Activated CD8-positive, alpha-beta memory T cell treated with anti-CD3 and anti-CD28 coated beads, Interleukin-2, amount 10 ng/mL, durations not matched to agents 7 days and 5 days (primary cell): ENCODE measurements at regions not wholly inside any gene's neighbourhood (a gene's known extent, or its start where the extent isn't known, plus 50 kb on each side); places are given as distances from the start of the nearest gene placed in this dataset.

Experiments
- ATAC-seq: fragments of 150-1000 bp; cut with Tn5 transposase; one replicate; pipeline ENCODE4 v1.10.0; 2021; ENCODE audit warnings: moderate library complexity
- CTCF ChIA-PET: fragments of 350-600 bp; sonication (Branson Sonifier 250); formaldehyde crosslinking; loops from one replicate; lab custom pipeline; 2021; ENCODE audit warnings: antibody characterized with exemption; lab: Charles Lee
- DNase-seq: peaks from one replicate; pipeline ENCODE4 v3.0.0-alpha.2; 2020
- H3K27ac Mint-ChIP-seq: one replicate; pipeline ENCODE4 v1.8.0; 2021; ENCODE audit warnings: mild to moderate bottlenecking, mixed read lengths
- H3K27me3 Mint-ChIP-seq: one replicate; pipeline ENCODE4 v1.8.0; 2021; ENCODE audit warnings: mixed read lengths
- H3K36me3 Mint-ChIP-seq: one replicate; pipeline ENCODE4 v1.8.0; 2021; ENCODE audit warnings: mild to moderate bottlenecking, mixed read lengths
- H3K4me1 Mint-ChIP-seq: one replicate; pipeline ENCODE4 v1.8.0; 2021; ENCODE audit warnings: mixed read lengths
- H3K4me3 Mint-ChIP-seq: one replicate; pipeline ENCODE4 v1.8.0; 2021; ENCODE audit warnings: mild to moderate bottlenecking, moderate library complexity, mixed read lengths
- H3K9me3 Mint-ChIP-seq: one replicate; pipeline ENCODE4 v1.8.0; 2022; ENCODE audit warnings: low read depth, mixed read lengths

- no peak overlapping the region for H3K4me3 Mint-ChIP-seq
- no peaks in the 10 kb centered on the region for H3K9me3 Mint-ChIP-seq
- H3K36me3 Mint-ChIP-seq = no peaks in the 10 kb centered on the region
- CTCF ChIA-PET = no interaction called here
- H3K4me1 Mint-ChIP-seq = no peaks in the 10 kb centered on the region
- ATAC-seq (no peak), DNase-seq (no peak)
- H3K27ac Mint-ChIP-seq = no peak overlapping the region
- no peaks in the 10 kb centered on the region for H3K27me3 Mint-ChIP-seq
Measured at GRCh38 chr22:47781427-47782111, 1019.1 kb downstream of the TBC1D22A start.

- no peak overlapping the region for H3K27ac Mint-ChIP-seq
- H3K4me3 Mint-ChIP-seq = no peak overlapping the region
- no peaks in the 10 kb centered on the region for H3K27me3 Mint-ChIP-seq
- no peaks in the 10 kb centered on the region for H3K4me1 Mint-ChIP-seq
- ATAC-seq = no peak
- no peaks in the 10 kb centered on the region for H3K9me3 Mint-ChIP-seq
- CTCF ChIA-PET = no interaction called here
- no peak for DNase-seq
- no peaks in the 10 kb centered on the region for H3K36me3 Mint-ChIP-seq
Measured at GRCh38 chr22:47781024-47781423, 1018.6 kb downstream of the TBC1D22A start.

GRCh38 chr22:47780281-47780875 lies 1017.9 kb downstream of the TBC1D22A start:
- Mint-ChIP-seq H3K4me1 (no peaks in the 10 kb centered on the region), H3K27ac (no peak overlapping the region), H3K9me3 (no peaks in the 10 kb centered on the region), H3K4me3 (no peak overlapping the region), H3K27me3 (no peaks in the 10 kb centered on the region), H3K36me3 (no peaks in the 10 kb centered on the region)
- ATAC-seq (no peak), DNase-seq (no peak)
- CTCF ChIA-PET = no interaction called here

GRCh38 chr22:47779474-47779873 lies 1017.0 kb downstream of the TBC1D22A start:
- Mint-ChIP-seq H3K27me3 (no peaks in the 10 kb centered on the region), H3K27ac (no peak overlapping the region), H3K4me1 (no peaks in the 10 kb centered on the region), H3K9me3 (no peaks in the 10 kb centered on the region), H3K36me3 (no peaks in the 10 kb centered on the region), H3K4me3 (no peak overlapping the region)
- CTCF ChIA-PET = no interaction called here
- ATAC-seq = no peak
- no peak for DNase-seq

GRCh38 chr22:47778160-47778658 lies 1015.8 kb downstream of the TBC1D22A start:
- no peak for ATAC-seq
- no peak for DNase-seq
- no peaks in the 10 kb centered on the region for H3K4me1 Mint-ChIP-seq
- H3K27me3 Mint-ChIP-seq = no peaks in the 10 kb centered on the region
- H3K9me3 Mint-ChIP-seq = no peaks in the 10 kb centered on the region
- CTCF ChIA-PET = no interaction called here
- no peak overlapping the region for H3K27ac Mint-ChIP-seq
- H3K4me3 Mint-ChIP-seq = no peak overlapping the region
- no peaks in the 10 kb centered on the region for H3K36me3 Mint-ChIP-seq

- H3K27me3 Mint-ChIP-seq = peaks cover 3% of the 10 kb centered on the region
- no peak overlapping the region for H3K27ac Mint-ChIP-seq
- H3K36me3 Mint-ChIP-seq = no peaks in the 10 kb centered on the region
- H3K4me1 Mint-ChIP-seq = no peaks in the 10 kb centered on the region
- DNase-seq = no peak
- CTCF ChIA-PET = no interaction called here
- H3K9me3 Mint-ChIP-seq = no peaks in the 10 kb centered on the region
- ATAC-seq = no peak
- no peak overlapping the region for H3K4me3 Mint-ChIP-seq
Measured at GRCh38 chr22:47777426-47777825, 1015.0 kb downstream of the TBC1D22A start.

GRCh38 chr22:47776329-47776728 lies 1013.9 kb downstream of the TBC1D22A start:
- ATAC-seq (no peak), DNase-seq (no peak)
- H3K4me1 Mint-ChIP-seq = no peaks in the 10 kb centered on the region
- H3K27ac Mint-ChIP-seq = no peak overlapping the region
- CTCF ChIA-PET = no interaction called here
- H3K36me3 Mint-ChIP-seq = no peaks in the 10 kb centered on the region
- H3K9me3 Mint-ChIP-seq = no peaks in the 10 kb centered on the region
- H3K4me3 Mint-ChIP-seq = no peak overlapping the region
- peaks cover 3% of the 10 kb centered on the region for H3K27me3 Mint-ChIP-seq

- Mint-ChIP-seq H3K9me3 (no peaks in the 10 kb centered on the region), H3K4me3 (no peak overlapping the region), H3K36me3 (no peaks in the 10 kb centered on the region), H3K27me3 (peaks cover 3% of the 10 kb centered on the region), H3K27ac (no peak overlapping the region), H3K4me1 (no peaks in the 10 kb centered on the region)
- CTCF ChIA-PET = no interaction called here
- no peak for ATAC-seq
- no peak for DNase-seq
Measured at GRCh38 chr22:47775686-47776085, 1013.2 kb downstream of the TBC1D22A start.

GRCh38 chr22:47775191-47775590 lies 1012.7 kb downstream of the TBC1D22A start:
- Mint-ChIP-seq H3K4me3 (no peak overlapping the region), H3K27ac (no peak overlapping the region), H3K9me3 (no peaks in the 10 kb centered on the region), H3K36me3 (no peaks in the 10 kb centered on the region), H3K27me3 (peaks cover 3% of the 10 kb centered on the region), H3K4me1 (no peaks in the 10 kb centered on the region)
- DNase-seq = no peak
- CTCF ChIA-PET = no interaction called here
- ATAC-seq = no peak

- Mint-ChIP-seq H3K27ac (no peak overlapping the region), H3K27me3 (peaks cover 3% of the 10 kb centered on the region), H3K4me1 (no peaks in the 10 kb centered on the region), H3K9me3 (no peaks in the 10 kb centered on the region), H3K4me3 (no peak overlapping the region), H3K36me3 (no peaks in the 10 kb centered on the region)
- no peak for DNase-seq
- CTCF ChIA-PET = no interaction called here
- ATAC-seq = no peak
Measured at GRCh38 chr22:47773635-47774034, 1011.2 kb downstream of the TBC1D22A start.

- ATAC-seq (no peak), DNase-seq (no peak)
- Mint-ChIP-seq H3K4me3 (no peak overlapping the region), H3K27me3 (peaks cover 3% of the 10 kb centered on the region), H3K27ac (no peak overlapping the region), H3K9me3 (no peaks in the 10 kb centered on the region), H3K4me1 (no peaks in the 10 kb centered on the region), H3K36me3 (no peaks in the 10 kb centered on the region)
- CTCF ChIA-PET = no interaction called here
Measured at GRCh38 chr22:47772864-47773263, 1010.4 kb downstream of the TBC1D22A start.

GRCh38 chr22:47769652-47770051 lies 1007.2 kb downstream of the TBC1D22A start:
- CTCF ChIA-PET = no interaction called here
- peaks cover 2% of the 10 kb centered on the region for H3K9me3 Mint-ChIP-seq
- H3K27ac Mint-ChIP-seq = no peak overlapping the region
- ATAC-seq (no peak), DNase-seq (no peak)
- peaks cover 3% of the 10 kb centered on the region for H3K27me3 Mint-ChIP-seq
- no peak overlapping the region for H3K4me3 Mint-ChIP-seq
- H3K36me3 Mint-ChIP-seq = no peaks in the 10 kb centered on the region
- no peaks in the 10 kb centered on the region for H3K4me1 Mint-ChIP-seq

- CTCF ChIA-PET = no interaction called here
- H3K4me1 Mint-ChIP-seq = no peaks in the 10 kb centered on the region
- H3K36me3 Mint-ChIP-seq = no peaks in the 10 kb centered on the region
- peaks cover 2% of the 10 kb centered on the region for H3K9me3 Mint-ChIP-seq
- peaks cover 3% of the 10 kb centered on the region for H3K27me3 Mint-ChIP-seq
- DNase-seq (no peak), ATAC-seq (no peak)
- no peak overlapping the region for H3K4me3 Mint-ChIP-seq
- no peak overlapping the region for H3K27ac Mint-ChIP-seq
Measured at GRCh38 chr22:47768027-47768426, 1005.6 kb downstream of the TBC1D22A start.

- H3K36me3 Mint-ChIP-seq = no peaks in the 10 kb centered on the region
- no peaks in the 10 kb centered on the region for H3K4me1 Mint-ChIP-seq
- peaks cover 2% of the 10 kb centered on the region for H3K9me3 Mint-ChIP-seq
- H3K4me3 Mint-ChIP-seq = no peak overlapping the region
- H3K27ac Mint-ChIP-seq = no peak overlapping the region
- ATAC-seq (no peak), DNase-seq (no peak)
- peaks cover under 1% of the 10 kb centered on the region for H3K27me3 Mint-ChIP-seq
- CTCF ChIA-PET = no interaction called here
Measured at GRCh38 chr22:47767403-47767802, 1005.0 kb downstream of the TBC1D22A start.
